ENCODE measurements at regions not wholly inside any gene's neighbourhood (a gene's known extent, or its start where the extent isn't known, plus 50 kb on each side); places are given as distances from the start of the nearest gene placed in this dataset.

- DNase-seq: no peak
- H3K9ac ChIP-seq (ENCODE audit: low read length): no peak overlapping the region
- H3K9me3 ChIP-seq (ENCODE audit: low read length): no peaks in the 10 kb centered on the region
- CTCF ChIA-PET: no interaction called here
- H3K9me2 ChIP-seq (replicated peaks; ENCODE audit: low read length): no peaks in the 10 kb centered on the region
- POLR2A ChIA-PET (ENCODE audit: unreplicated experiment): no interaction called here
- H2AFZ ChIP-seq (ENCODE audit: low read length): no peak overlapping the region
- no peak for ATAC-seq
- intact Hi-C loops (cut with micrococcal nuclease): no loop called here
- no peaks in the 10 kb centered on the region for H4K20me1 ChIP-seq (ENCODE audit: low read length)
- H3K79me2 ChIP-seq (ENCODE audit: low read length): no peaks in the 10 kb centered on the region
- no peak overlapping the region for H3K4me3 ChIP-seq (ENCODE audit: low read length)
- H3K36me3 ChIP-seq (ENCODE audit: low read depth, low read length): no peaks in the 10 kb centered on the region
- H3K4me1 ChIP-seq (ENCODE audit: insufficient read depth, low read length): no peaks in the 10 kb centered on the region
- no peak overlapping the region for H3K4me2 ChIP-seq (ENCODE audit: low read length)
- BruUV-seq (replicated peaks): no TSS peak
- no peak for TF ChIP-seq EZH2 (IDR thresholded peaks at IDR 0.05; ENCODE audit: low read length, unreplicated experiment)
- H3K27ac ChIP-seq (ENCODE audit: low read length): no peak overlapping the region
- H3F3A ChIP-seq (ENCODE audit: low read length, unreplicated experiment): no peaks in the 10 kb centered on the region
- H3K27me3 ChIP-seq (ENCODE audit: low read length): peaks cover 34% of the 10 kb centered on the region
Measured at GRCh38 chr1:95614197-95614596, 380.2 kb downstream of the RWDD3 start.

DNA sequence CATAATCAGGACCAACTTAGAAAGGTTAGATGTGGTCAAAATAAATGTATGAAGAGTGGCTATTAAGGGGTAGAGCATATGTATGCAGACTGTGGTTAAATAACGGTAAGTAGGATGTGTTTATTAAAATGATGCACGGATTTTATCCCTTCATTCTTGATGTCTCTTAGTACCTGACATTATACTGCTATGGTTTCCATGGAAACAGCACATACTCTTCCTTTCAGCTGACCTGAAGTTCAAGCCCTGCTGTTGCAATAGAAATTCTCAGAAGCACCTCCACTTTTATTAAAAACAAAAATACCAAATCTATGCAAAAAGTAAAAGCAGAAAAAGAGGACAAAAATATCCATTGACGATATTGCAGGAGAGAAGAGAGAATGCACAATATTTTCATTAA, 381.4 kb downstream of the RWDD3 start:
- intact Hi-C loops (cut with micrococcal nuclease): no loop called here
- Histone ChIP-seq H3K4me1 (ENCODE audit: insufficient read depth, low read length) (no peaks in the 10 kb centered on the region), H3K4me3 (ENCODE audit: low read length) (no peak overlapping the region), H3F3A (ENCODE audit: low read length, unreplicated experiment) (no peaks in the 10 kb centered on the region), H2AFZ (ENCODE audit: low read length) (no peak overlapping the region), H3K36me3 (ENCODE audit: low read depth, low read length) (no peaks in the 10 kb centered on the region), H3K9ac (ENCODE audit: low read length) (no peak overlapping the region), H3K9me2 (replicated peaks; ENCODE audit: low read length) (no peaks in the 10 kb centered on the region), H3K79me2 (ENCODE audit: low read length) (no peaks in the 10 kb centered on the region), H4K20me1 (ENCODE audit: low read length) (no peaks in the 10 kb centered on the region), H3K9me3 (ENCODE audit: low read length) (no peaks in the 10 kb centered on the region), H3K4me2 (ENCODE audit: low read length) (no peak overlapping the region), H3K27me3 (ENCODE audit: low read length) (peaks cover 25% of the 10 kb centered on the region; the same call in 1 of the 2 replicates), H3K27ac (ENCODE audit: low read length) (no peak overlapping the region)
- BruUV-seq (replicated peaks): no TSS peak
- ATAC-seq (no peak), DNase-seq (no peak)
- CTCF ChIA-PET: no interaction called here
- POLR2A ChIA-PET (ENCODE audit: unreplicated experiment): no interaction called here
- TF ChIP-seq EZH2 (IDR thresholded peaks at IDR 0.05; ENCODE audit: low read length, unreplicated experiment) (no peak), EZH2phosphoT487 (IDR thresholded peaks at IDR 0.05; ENCODE audit: borderline replicate concordance, low read length) (no peak)
- TF ChIP-seq, protein P1, sequence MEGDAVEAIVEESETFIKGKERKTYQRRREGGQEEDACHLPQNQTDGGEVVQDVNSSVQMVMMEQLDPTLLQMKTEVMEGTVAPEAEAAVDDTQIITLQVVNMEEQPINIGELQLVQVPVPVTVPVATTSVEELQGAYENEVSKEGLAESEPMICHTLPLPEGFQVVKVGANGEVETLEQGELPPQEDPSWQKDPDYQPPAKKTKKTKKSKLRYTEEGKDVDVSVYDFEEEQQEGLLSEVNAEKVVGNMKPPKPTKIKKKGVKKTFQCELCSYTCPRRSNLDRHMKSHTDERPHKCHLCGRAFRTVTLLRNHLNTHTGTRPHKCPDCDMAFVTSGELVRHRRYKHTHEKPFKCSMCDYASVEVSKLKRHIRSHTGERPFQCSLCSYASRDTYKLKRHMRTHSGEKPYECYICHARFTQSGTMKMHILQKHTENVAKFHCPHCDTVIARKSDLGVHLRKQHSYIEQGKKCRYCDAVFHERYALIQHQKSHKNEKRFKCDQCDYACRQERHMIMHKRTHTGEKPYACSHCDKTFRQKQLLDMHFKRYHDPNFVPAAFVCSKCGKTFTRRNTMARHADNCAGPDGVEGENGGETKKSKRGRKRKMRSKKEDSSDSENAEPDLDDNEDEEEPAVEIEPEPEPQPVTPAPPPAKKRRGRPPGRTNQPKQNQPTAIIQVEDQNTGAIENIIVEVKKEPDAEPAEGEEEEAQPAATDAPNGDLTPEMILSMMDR (conservative IDR thresholded peaks at IDR 0.05; ENCODE audit: low read depth, low read length): no peak

DNA sequence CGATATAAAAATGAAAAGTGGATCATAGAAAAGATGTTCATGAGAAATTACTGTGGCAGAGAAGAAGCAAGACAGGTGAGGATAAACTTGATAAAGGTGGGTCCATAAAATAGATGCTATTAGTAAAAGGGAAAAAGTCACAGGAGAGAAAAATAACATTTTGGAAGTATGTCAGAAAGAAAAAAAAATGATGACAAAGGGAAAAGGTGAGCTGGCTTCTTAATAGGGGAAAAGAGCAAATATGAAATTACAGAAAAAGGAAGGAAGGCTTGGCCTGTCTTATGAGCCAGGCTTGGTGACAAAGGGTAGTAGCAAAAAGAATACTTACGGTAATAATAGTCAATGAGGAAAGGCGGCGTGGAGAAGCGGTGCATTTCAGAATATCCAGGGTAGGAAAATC, 386.1 kb downstream of the RWDD3 start:
- TF ChIP-seq, protein P1 (conservative IDR thresholded peaks at IDR 0.05; ENCODE audit: low read depth, low read length): no peak
- no peak for TF ChIP-seq EZH2 (IDR thresholded peaks at IDR 0.05; ENCODE audit: low read length, unreplicated experiment)
- TF ChIP-seq EZH2phosphoT487 (IDR thresholded peaks at IDR 0.05; ENCODE audit: borderline replicate concordance, low read length): no peak
- no TSS peak for BruUV-seq (replicated peaks)
- Histone ChIP-seq H3K9me2 (replicated peaks; ENCODE audit: low read length) (no peaks in the 10 kb centered on the region), H3K4me3 (ENCODE audit: low read length) (no peak overlapping the region), H3K9me3 (ENCODE audit: low read length) (no peaks in the 10 kb centered on the region), H3K36me3 (ENCODE audit: low read depth, low read length) (no peaks in the 10 kb centered on the region), H3F3A (ENCODE audit: low read length, unreplicated experiment) (no peaks in the 10 kb centered on the region), H3K4me2 (ENCODE audit: low read length) (no peak overlapping the region), H3K27me3 (ENCODE audit: low read length) (peaks cover 13% of the 10 kb centered on the region; the same call in 1 of the 2 replicates), H2AFZ (ENCODE audit: low read length) (no peak overlapping the region), H3K79me2 (ENCODE audit: low read length) (no peaks in the 10 kb centered on the region), H3K27ac (ENCODE audit: low read length) (no peak overlapping the region), H4K20me1 (ENCODE audit: low read length) (no peaks in the 10 kb centered on the region), H3K9ac (ENCODE audit: low read length) (no peak overlapping the region), H3K4me1 (ENCODE audit: insufficient read depth, low read length) (no peaks in the 10 kb centered on the region)
- POLR2A ChIA-PET (ENCODE audit: unreplicated experiment): no interaction called here
- DNase-seq (no peak), ATAC-seq (no peak)
- CTCF ChIA-PET: no interaction called here
- intact Hi-C loops (cut with micrococcal nuclease): no loop called here
